Body of pancreas (tissue), 4 donors: ENCODE measurements at regions not wholly inside any gene's neighbourhood (a gene's known extent, or its start where the extent isn't known, plus 50 kb on each side); places are given as distances from the start of the nearest gene placed in this dataset.

Experiments
- CTCF ChIP-seq, 7 experiments: fragments of 450-650 bp in 4 of 7; fragments of 200-600 bp in 3 of 7; sonication (generic) in 3 of 7; IDR thresholded peaks; one replicate each; pipeline ENCODE4 v1.5.1; 2016 to 2019; ENCODE audit warnings: antibody characterized with exemption in 7 of 7
- POLR2A ChIP-seq, 3 donors: fragments of 450-650 bp; IDR thresholded peaks; one replicate each; pipeline ENCODE4 v1.6.1; 2016; ENCODE audit warnings: antibody characterized with exemption in 3 of 3, mild to moderate bottlenecking in 2 of 3

GRCh38 chr5:93924628-93925027 lies 183.2 kb upstream of the POU5F2 start:
- TF ChIP-seq POLR2A (IDR thresholded peaks at IDR 0.05) (no peak), CTCF (IDR thresholded peaks at IDR 0.05) (no peak)
